ENCODE measurements at regions not wholly inside any gene's neighbourhood (a gene's known extent, or its start where the extent isn't known, plus 50 kb on each side); places are given as distances from the start of the nearest gene placed in this dataset.
"Not testable (repeated sequence)": the region's sequence is repeated elsewhere in the genome, so short reads cannot be mapped to it uniquely, and the experiment has no call there.

DNA sequence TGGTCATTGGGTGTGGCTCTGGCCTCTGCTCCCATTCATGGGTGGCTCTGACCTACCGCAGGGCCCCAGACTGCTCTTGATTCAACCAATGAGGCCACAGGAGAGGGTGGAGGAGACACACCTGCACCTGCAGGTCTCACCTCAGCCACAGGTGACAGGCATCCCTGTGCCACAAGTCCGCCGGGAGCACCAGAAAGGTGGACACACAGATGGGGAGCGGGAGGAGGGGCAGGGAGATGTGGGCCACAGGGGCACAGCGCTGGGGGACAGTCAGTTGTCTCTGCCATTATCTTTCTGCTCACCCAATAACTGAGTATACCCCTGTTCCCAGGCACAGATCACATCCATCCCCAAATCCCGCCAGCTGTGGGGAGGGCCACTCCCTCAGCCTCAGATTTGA is 189.1 kb upstream of the SALL3 start:
- no peak for DNase-seq (ENCODE audit: low spot score)

GRCh38 chr18:78790960-78791359 is 188.7 kb upstream of the SALL3 start:
- DNase-seq (ENCODE audit: low spot score), result no peak

GRCh38 chr18:78792094-78792493 is 187.5 kb upstream of the SALL3 start:
- DNase-seq (ENCODE audit: low spot score), result no peak

- no peak for DNase-seq (ENCODE audit: low spot score)
Observed at GRCh38 chr18:78792736-78793135, 186.9 kb upstream of the SALL3 start.

DNA sequence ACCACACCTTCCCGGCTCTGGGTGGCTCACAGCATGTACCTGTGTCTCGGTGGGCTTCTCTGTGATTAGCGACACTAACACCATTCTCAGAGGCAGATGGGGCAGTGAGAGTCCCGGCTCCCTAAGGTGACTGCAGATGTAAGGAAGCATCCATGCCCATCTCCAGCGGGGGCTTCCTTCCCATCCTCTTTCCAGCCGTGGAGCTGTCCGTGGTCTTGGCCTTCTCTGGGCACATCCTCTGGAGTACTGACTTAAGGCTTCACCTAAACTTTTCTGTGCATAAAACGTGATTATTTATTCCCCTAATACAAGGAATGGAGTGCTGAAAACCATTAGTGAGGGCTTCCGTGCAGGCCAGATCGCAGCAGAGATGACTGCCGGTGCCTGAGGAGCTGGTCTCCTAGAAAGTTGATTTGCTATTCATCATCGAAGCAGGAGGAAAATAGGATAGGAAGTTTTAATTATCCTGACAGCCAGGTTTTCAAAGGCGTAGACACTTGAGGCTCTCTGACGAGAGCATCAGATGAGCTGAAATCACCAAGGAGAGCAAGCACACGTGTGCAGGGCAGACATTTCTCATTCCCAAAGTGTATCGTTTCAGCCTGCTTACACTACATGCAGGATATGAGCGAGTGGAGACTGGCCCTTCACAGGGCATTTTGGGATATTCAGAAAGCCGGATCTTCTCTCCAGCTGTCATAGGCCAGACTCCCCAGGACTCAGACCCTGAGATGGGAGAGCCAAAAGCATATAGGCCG is 186.1 kb upstream of the SALL3 start:
- no peak for DNase-seq (ENCODE audit: low spot score)

DNA sequence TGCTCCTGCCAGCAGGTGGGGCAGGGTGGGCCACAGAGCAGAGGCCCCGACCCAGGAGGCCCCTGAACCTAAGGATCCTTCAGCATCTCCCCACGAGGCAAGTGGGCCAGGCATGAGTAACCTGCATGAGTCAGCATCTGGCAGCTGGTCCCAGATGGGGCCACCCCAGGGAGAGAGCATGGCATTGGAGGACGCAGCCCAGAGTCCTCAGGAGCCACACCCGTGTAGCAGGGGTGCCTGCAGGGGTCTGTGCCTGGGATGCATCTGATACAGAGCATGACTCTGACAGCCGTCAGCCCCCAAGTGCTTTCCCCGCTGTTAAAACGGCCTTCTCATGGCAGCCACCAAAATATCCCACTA is 185.6 kb upstream of the SALL3 start:
- peak; percentile 18 for DNase-seq (ENCODE audit: low spot score)

DNA sequence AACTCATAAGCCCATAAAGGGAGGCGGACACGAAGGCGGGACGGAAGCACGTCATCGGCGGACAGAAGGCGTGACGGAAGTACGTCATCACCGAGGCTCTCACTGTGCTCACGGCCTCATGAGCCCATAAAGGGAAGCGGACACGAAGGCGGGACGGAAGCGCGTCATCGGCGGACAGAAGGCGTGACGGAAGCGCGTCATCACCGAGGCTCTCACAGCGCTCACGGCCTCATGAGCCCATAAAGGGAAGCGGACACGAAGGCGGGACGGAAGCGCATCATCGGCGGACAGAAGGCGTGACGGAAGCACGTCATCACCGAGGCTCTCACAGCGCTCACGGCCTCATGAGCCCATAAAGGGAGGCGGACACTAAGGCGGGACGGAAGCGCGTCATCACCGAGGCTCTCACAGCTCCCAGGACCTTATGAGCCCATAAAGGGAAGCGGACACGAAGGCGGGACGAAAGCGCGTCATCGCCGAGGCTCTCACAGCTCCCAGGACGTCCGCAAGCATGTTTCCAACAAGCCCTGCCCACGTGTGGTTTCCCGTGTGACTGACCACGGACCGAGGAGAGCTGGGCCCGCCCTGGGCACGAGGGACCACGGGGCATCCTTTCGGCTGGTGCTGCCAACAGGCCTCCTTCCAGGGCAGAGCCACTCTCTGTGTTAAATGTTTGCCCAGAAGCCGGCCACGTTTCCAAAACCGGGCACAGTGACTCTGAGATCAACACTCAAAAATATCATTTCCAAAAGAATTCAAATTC is 182.7 kb upstream of the SALL3 start:
- no peak for DNase-seq (ENCODE audit: low spot score)

DNA sequence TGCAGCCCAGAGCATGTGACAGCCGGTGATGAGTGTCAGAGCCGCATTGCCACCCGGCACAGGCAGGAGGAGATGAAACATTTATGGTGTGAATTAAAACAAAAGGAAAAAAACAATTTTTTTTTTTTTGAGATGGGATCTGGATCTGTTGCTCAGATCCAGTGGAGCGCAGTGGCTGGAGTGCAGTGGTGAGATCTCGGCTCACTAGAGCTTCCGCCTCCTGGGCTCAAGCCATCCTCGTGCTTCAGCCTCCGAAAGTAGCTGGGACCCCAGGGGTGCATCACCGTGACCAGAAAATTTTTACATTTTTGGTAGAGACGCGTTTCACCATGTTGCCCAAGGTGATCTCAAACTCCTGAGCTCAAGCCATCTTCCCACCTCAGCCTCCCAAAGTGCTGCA is 182.1 kb upstream of the SALL3 start:
- no peak for DNase-seq (ENCODE audit: low spot score)

- DNase-seq (ENCODE audit: low spot score), result no peak
Observed at GRCh38 chr18:78798402-78799175, 181.0 kb upstream of the SALL3 start.

- no peak for DNase-seq (ENCODE audit: low spot score)
Observed at GRCh38 chr18:78799382-78800089, 180.1 kb upstream of the SALL3 start.

- DNase-seq (ENCODE audit: low spot score), result not testable (repeated sequence)
Observed at GRCh38 chr18:78800102-78800851, 179.3 kb upstream of the SALL3 start.

- DNase-seq (ENCODE audit: low spot score), result no peak
Observed at GRCh38 chr18:78801011-78801410, 178.6 kb upstream of the SALL3 start.

GRCh38 chr18:78803104-78803503 is 176.5 kb upstream of the SALL3 start:
- no peak for DNase-seq (ENCODE audit: low spot score)

GRCh38 chr18:78804206-78805030 is 175.2 kb upstream of the SALL3 start:
- DNase-seq (ENCODE audit: low spot score), result no peak

DNA sequence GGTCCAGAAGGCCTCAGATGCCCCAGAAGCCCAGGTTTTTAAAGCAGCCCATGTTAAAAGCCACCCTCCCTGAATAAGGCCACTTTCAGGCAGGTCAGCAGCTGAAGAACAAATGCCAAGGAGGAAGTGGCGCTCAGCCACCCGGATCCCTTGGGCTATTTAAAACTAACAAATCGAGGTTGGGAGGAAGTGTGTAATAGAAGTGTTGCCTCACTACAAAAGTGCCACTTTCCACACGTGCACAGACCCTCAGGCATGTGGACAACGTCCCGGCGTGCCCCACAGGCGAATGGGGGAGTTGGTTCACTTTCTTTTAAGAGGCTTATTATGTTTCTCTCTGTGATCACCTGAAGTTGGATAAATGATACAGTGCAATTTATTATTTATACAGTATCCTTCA is 173.8 kb upstream of the SALL3 start:
- no peak for DNase-seq (ENCODE audit: low spot score)

GRCh38 chr18:78807668-78808067 is 171.9 kb upstream of the SALL3 start:
- DNase-seq (ENCODE audit: low spot score), result peak; percentile 2

DNA sequence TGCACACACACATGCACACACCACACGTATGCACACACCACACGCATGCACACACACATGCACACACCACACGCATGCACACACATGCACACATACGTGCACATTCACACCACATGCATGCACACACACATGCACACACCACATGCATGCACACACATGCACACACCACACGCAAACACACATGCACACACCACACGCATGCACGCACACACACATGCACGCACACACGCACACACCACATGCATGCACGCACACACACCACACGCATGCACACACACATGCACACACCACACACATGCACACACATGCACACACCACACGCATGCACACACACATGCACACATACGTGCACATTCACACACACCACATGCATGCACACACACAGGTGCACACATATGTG is 169.8 kb upstream of the SALL3 start:
- DNase-seq (ENCODE audit: low spot score), result no peak

DNA sequence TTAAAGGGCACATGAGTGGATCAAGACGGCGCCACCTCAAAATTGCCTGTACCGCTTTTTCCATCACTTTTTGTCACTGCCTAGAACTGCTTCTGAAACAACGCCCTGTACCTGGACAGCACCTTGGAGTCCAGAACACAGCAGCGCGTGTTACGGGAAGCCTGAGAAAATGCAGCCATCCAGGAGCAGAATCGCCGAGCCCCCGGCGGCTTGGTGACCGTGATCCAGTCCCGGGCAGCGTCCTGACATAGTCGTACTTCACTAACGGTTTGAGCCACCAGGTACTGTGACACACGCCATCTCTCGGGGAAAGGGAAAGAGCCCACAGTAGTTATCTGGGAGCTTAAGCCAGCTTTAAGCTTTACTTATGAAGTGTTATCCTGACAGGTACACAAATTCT is 168.9 kb upstream of the SALL3 start:
- no peak for DNase-seq (ENCODE audit: low spot score)

DNA sequence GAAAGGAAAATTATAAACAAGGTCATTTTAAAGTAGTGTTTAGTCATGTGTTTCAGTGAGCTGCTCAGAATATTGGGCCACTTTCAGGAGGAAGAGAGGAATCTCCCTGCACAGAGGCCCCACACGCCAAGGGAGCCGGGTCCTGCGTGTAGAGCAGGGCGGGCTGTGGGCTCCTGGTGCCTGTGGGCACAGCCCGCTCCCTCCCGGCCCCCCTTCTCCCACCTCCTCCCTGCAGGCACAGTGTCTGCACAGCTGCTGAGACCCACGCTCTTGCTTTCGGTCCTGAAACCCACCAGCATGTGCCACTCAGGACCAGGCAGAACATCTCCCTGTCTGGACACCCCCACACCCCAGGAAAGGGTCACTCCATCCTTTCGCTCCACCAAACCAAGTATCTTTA is 167.6 kb upstream of the SALL3 start:
- no peak for DNase-seq (ENCODE audit: low spot score)

GRCh38 chr18:78813156-78813555 is 166.5 kb upstream of the SALL3 start:
- no peak for DNase-seq (ENCODE audit: low spot score)
